GM12878 (cell line): ENCODE measurements at regions not wholly inside any gene's neighbourhood (a gene's known extent, or its start where the extent isn't known, plus 50 kb on each side); places are given as distances from the start of the nearest gene placed in this dataset.

Experiments used
- ATAC-seq: fragments of 200-7000 bp; cut with Tn5 transposase; 3 replicates; pipeline ENCODE4 v1.9.1; 2020; ENCODE audit warnings: mild to moderate bottlenecking, moderate library complexity
- BruUV-seq: library from RNA; stranded (reverse); fragments of 400-500 nt; replicated peaks from 2 replicates; lab custom pipeline; 2021; lab: Mats Ljungman, UMichigan
- CTCF ChIA-PET: fragments of 300-600 bp; sonication (Branson Sonifier 250); formaldehyde crosslinking; extraction: SDS; loops from one replicate; lab custom pipeline; 2021; ENCODE audit warnings: inconsistent platforms; lab: Yijun Ruan, JAX
- POLR2A ChIA-PET: fragments of 350-600 bp; formaldehyde crosslinking; extraction: SDS; loops from one replicate; lab custom pipeline; 2021; ENCODE audit warnings: inconsistent platforms; lab: Charles Lee
- RAD21 ChIA-PET: fragments of 300-600 bp; sonication (Branson Sonifier 250); formaldehyde crosslinking; loops from one replicate; lab custom pipeline; 2023; ENCODE audit warnings: antibody characterized with exemption; ENCODE audit not compliant: unreplicated experiment; lab: Charles Lee
- SMC1A ChIA-PET: fragments of 300-600 bp; sonication (Branson Sonifier 250); formaldehyde crosslinking; loops from one replicate; lab custom pipeline; 2023; ENCODE audit not compliant: unreplicated experiment, uncharacterized antibody; lab: Charles Lee
- DNase-seq: peaks from one replicate; pipeline ENCODE4 v3.0.0-alpha.2; 2011; ENCODE audit warnings: low read depth, low spot score
- FAIRE-seq: peaks from 3 replicates; lab custom pipeline; 2011; peaks lifted over from hg19 to GRCh38; lab: Jason Lieb, UNC
- H2AFZ ChIP-seq: 2 replicates; pipeline ENCODE4 v1.6.0; 2011; ENCODE audit warnings: low read depth, low read length, control low read depth; ENCODE audit not compliant: control insufficient read depth
- H3K27ac ChIP-seq: 2 replicates; pipeline ENCODE4 v1.5.1; 2011; ENCODE audit warnings: control low read depth; ENCODE audit not compliant: control insufficient read depth, insufficient read depth
- H3K27me3 ChIP-seq, 2 experiments: replicated peaks in 1 of 2; 2 replicates each; pipeline versions ENCODE4 v1.6.0 to v1.6.1; 2011; ENCODE audit warnings: low read length in 1 of 2; ENCODE audit not compliant: control insufficient read depth in 2 of 2, insufficient read depth in 2 of 2
- H3K36me3 ChIP-seq, 2 experiments: 2 replicates each; pipeline ENCODE4 v1.5.1; 2011; ENCODE audit warnings: low read length in 1 of 2; ENCODE audit not compliant: control insufficient read depth in 2 of 2, insufficient read depth in 2 of 2
- H3K4me1 ChIP-seq: 2 replicates; pipeline ENCODE4 v1.6.1; 2011; ENCODE audit warnings: mild to moderate bottlenecking, low read length, moderate library complexity, mixed read lengths; ENCODE audit not compliant: control insufficient read depth, insufficient read depth
- H3K4me2 ChIP-seq: 2 replicates; pipeline ENCODE4 v1.6.0; 2011; ENCODE audit warnings: control low read depth; ENCODE audit not compliant: control insufficient read depth, insufficient read depth
- H3K4me3 ChIP-seq: fragments of 200-600 bp; sonication (generic); 2 replicates; pipeline ENCODE4 v1.5.1; 2016
- H3K79me2 ChIP-seq: 2 replicates; pipeline ENCODE4 v1.6.0; 2011; ENCODE audit warnings: low read length; ENCODE audit not compliant: control insufficient read depth, insufficient read depth
- H3K9ac ChIP-seq: 2 replicates; pipeline ENCODE4 v1.8.0; 2011; ENCODE audit warnings: low read length, control low read depth, mixed read lengths; ENCODE audit not compliant: control insufficient read depth, insufficient read depth
- H3K9me3 ChIP-seq: replicated peaks from 3 replicates; pipeline ENCODE4 v1.5.1; 2011; ENCODE audit warnings: mild to moderate bottlenecking, low read length; ENCODE audit not compliant: control insufficient read depth, insufficient read depth
- H4K20me1 ChIP-seq: 2 replicates; pipeline ENCODE4 v1.6.0; 2011; ENCODE audit not compliant: control insufficient read depth, insufficient read depth
- CBX5 ChIP-seq: sonication (generic); IDR thresholded peaks from 2 replicates; pipeline ENCODE4 v1.6.1; 2016; ENCODE audit warnings: low read depth, moderate library complexity, mild to moderate bottlenecking, inconsistent platforms
- FOS ChIP-seq: IDR thresholded peaks from 3 replicates; pipeline ENCODE4 v1.6.1; 2011; ENCODE audit warnings: borderline replicate concordance; ENCODE audit not compliant: insufficient read length; ENCODE audit errors: extremely low read depth
- HDAC6 ChIP-seq: fragments of 200-600 bp; sonication (generic); IDR thresholded peaks from one replicate; pipeline ENCODE4 v1.8.0; 2017; ENCODE audit warnings: antibody characterized with exemption; ENCODE audit not compliant: unreplicated experiment
- IKZF1 ChIP-seq: fragments of 450-650 bp; conservative IDR thresholded peaks from 2 replicates; pipeline ENCODE4 v1.6.1; 2017; ENCODE audit warnings: antibody characterized with exemption, mild to moderate bottlenecking
- MYC ChIP-seq: IDR thresholded peaks from 2 replicates; pipeline ENCODE4 v1.6.1; 2011; ENCODE audit warnings: mild to moderate bottlenecking, low read length, moderate library complexity, inconsistent platforms; ENCODE audit not compliant: insufficient read depth, insufficient replicate concordance, insufficient read length, severe bottlenecking
- NR2C1 ChIP-seq: fragments of 450-650 bp; IDR thresholded peaks from 2 replicates; pipeline ENCODE4 v1.6.1; 2017; ENCODE audit warnings: antibody characterized with exemption, mild to moderate bottlenecking, moderate library complexity
- NR2F1 ChIP-seq: fragments of 450-650 bp; conservative IDR thresholded peaks from 2 replicates; pipeline ENCODE4 v1.6.1; 2017; ENCODE audit warnings: mild to moderate bottlenecking
- SUPT20H ChIP-seq: IDR thresholded peaks from 2 replicates; pipeline ENCODE4 v1.6.1; 2011; ENCODE audit warnings: low read depth, mild to moderate bottlenecking, low read length, moderate library complexity, borderline replicate concordance; ENCODE audit not compliant: control insufficient read depth
- TCF3 ChIP-seq: IDR thresholded peaks from 2 replicates; pipeline ENCODE4 v1.6.1; 2012; ENCODE audit warnings: low read depth, mild to moderate bottlenecking, low read length, borderline replicate concordance; ENCODE audit not compliant: insufficient read depth
- WGBS: methylation state at CpG from one replicate; pipeline ENCODE4 v1.1.6; 2016; ENCODE audit warnings: low lambda C conversion rate; ENCODE audit not compliant: insufficient replicate concordance, insufficient coverage; ENCODE audit errors: missing lambda C conversion rate; 5-methylcytosine and 5-hydroxymethylcytosine counted together
- in situ Hi-C: fragments of 300-500 bp; cut with MboI; formaldehyde crosslinking; loops from 9 replicates; pipeline ENCODE4 v1.14.3; 2018; ENCODE audit warnings: mixed read lengths
- intact Hi-C: fragments of 100-400 bp; cut with micrococcal nuclease; formaldehyde crosslinking; loops from one replicate; pipeline ENCODE4 v1.14.2; 2022; ENCODE audit not compliant: unreplicated experiment
- TF ChIP-seq, protein P1 (sequence below): fragments of 450-650 bp; IDR thresholded peaks from 2 replicates; pipeline ENCODE4 v1.6.1; 2014; ENCODE audit warnings: mild to moderate bottlenecking
- TF ChIP-seq, protein P2 (sequence below): IDR thresholded peaks from 2 replicates; pipeline ENCODE4 v1.6.1; 2012; ENCODE audit warnings: low read depth, low read length, improper control_type of control experiment
- TF ChIP-seq, protein P3 (sequence below): IDR thresholded peaks from 2 replicates; pipeline ENCODE4 v1.6.1; 2011; ENCODE audit warnings: low read depth, mild to moderate bottlenecking, low read length, moderate library complexity, borderline replicate concordance; ENCODE audit errors: extremely low read depth
- TF ChIP-seq, protein P4 (sequence below): fragments of 450-650 bp; IDR thresholded peaks from 2 replicates; pipeline ENCODE4 v1.6.1; 2016; ENCODE audit warnings: mild to moderate bottlenecking

DNA sequence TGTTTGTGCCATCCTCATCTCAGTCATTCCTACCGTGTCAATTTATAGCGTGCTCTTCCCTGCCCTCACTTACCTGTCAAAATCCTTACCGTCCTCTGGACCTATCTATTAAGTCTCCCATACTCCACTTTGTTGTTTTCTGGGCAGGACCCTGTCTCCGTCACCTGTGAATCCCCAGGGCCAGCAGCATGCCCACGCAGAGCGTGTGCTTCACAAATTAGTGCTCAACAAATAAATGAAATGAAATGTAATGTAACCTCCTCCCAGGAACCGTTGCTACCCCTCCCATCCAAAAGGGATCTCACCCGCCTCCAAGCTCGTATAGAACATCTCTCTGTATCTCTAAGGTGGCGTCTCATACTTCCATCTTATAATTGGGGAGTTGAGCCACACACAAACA lies 589.9 kb upstream of the MGMT start:
- Histone ChIP-seq H2AFZ (no peak overlapping the region), H3K79me2 (no peaks in the 10 kb centered on the region), H3K4me3 (no peak overlapping the region), H3K9ac (no peak overlapping the region), H3K9me3 (no peaks in the 10 kb centered on the region), H3K27me3 (no peaks in the 10 kb centered on the region), H3K4me2 (no peak overlapping the region), H3K27ac (no peak overlapping the region), H3K4me1 (no peaks in the 10 kb centered on the region), H3K36me3 (no peaks in the 10 kb centered on the region), H4K20me1 (no peaks in the 10 kb centered on the region)
- CTCF ChIA-PET: interaction anchor here (1.1 kb wide), 1 partner anchor 16 kb away, joined by 6 read pairs; no protein-coding TSS in a partner anchor
- POLR2A ChIA-PET: no interaction called here
- ATAC-seq: no peak
- SMC1A ChIA-PET: no interaction called here
- intact Hi-C loops: no loop called here
- in situ Hi-C loops: no loop called here
- TF ChIP-seq SUPT20H (no peak), MYC (no peak), IKZF1 (no peak), FOS (no peak), NR2C1 (no peak), TCF3 (no peak), HDAC6 (no peak), CBX5 (no peak), NR2F1 (no peak)
- TF ChIP-seq, protein P1, sequence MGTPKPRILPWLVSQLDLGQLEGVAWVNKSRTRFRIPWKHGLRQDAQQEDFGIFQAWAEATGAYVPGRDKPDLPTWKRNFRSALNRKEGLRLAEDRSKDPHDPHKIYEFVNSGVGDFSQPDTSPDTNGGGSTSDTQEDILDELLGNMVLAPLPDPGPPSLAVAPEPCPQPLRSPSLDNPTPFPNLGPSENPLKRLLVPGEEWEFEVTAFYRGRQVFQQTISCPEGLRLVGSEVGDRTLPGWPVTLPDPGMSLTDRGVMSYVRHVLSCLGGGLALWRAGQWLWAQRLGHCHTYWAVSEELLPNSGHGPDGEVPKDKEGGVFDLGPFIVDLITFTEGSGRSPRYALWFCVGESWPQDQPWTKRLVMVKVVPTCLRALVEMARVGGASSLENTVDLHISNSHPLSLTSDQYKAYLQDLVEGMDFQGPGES: no peak
- TF ChIP-seq, protein P2, sequence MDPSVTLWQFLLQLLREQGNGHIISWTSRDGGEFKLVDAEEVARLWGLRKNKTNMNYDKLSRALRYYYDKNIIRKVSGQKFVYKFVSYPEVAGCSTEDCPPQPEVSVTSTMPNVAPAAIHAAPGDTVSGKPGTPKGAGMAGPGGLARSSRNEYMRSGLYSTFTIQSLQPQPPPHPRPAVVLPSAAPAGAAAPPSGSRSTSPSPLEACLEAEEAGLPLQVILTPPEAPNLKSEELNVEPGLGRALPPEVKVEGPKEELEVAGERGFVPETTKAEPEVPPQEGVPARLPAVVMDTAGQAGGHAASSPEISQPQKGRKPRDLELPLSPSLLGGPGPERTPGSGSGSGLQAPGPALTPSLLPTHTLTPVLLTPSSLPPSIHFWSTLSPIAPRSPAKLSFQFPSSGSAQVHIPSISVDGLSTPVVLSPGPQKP: no peak
- TF ChIP-seq, protein P3, sequence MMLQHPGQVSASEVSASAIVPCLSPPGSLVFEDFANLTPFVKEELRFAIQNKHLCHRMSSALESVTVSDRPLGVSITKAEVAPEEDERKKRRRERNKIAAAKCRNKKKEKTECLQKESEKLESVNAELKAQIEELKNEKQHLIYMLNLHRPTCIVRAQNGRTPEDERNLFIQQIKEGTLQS: no peak
- TF ChIP-seq, protein P4, sequence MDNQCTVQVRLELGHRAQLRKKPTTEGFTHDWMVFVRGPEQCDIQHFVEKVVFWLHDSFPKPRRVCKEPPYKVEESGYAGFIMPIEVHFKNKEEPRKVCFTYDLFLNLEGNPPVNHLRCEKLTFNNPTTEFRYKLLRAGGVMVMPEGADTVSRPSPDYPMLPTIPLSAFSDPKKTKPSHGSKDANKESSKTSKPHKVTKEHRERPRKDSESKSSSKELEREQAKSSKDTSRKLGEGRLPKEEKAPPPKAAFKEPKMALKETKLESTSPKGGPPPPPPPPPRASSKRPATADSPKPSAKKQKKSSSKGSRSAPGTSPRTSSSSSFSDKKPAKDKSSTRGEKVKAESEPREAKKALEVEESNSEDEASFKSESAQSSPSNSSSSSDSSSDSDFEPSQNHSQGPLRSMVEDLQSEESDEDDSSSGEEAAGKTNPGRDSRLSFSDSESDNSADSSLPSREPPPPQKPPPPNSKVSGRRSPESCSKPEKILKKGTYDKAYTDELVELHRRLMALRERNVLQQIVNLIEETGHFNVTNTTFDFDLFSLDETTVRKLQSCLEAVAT: no peak
- 12% methylated on average over 10 of the region's 10 CpGs for WGBS
- DNase-seq: no peak
- FAIRE-seq: no peak
- no TSS peak for BruUV-seq
- RAD21 ChIA-PET: no interaction called here
